Esophagus muscularis mucosa (tissue), 4 donors: ENCODE measurements at regions not wholly inside any gene's neighbourhood (a gene's known extent, or its start where the extent isn't known, plus 50 kb on each side); places are given as distances from the start of the nearest gene placed in this dataset.

Experiments used
- EP300 ChIP-seq: sonication (generic); formaldehyde crosslinking; IDR thresholded peaks from one replicate; pipeline ENCODE4 v1.6.1; 2017; ENCODE audit warnings: antibody characterized with exemption
- POLR2A ChIP-seq: fragments of 450-650 bp; IDR thresholded peaks from one replicate; pipeline ENCODE4 v1.6.1; 2017; ENCODE audit warnings: antibody characterized with exemption, moderate library complexity, mild to moderate bottlenecking, low read depth
- POLR2AphosphoS5 ChIP-seq, 2 donors: sonication (generic); formaldehyde crosslinking; IDR thresholded peaks; one replicate each; pipeline ENCODE4 v1.6.1; 2017; ENCODE audit warnings: antibody characterized with exemption in 2 of 2
- TF ChIP-seq, protein P1 (sequence below), 3 experiments: fragments of 200-600 bp in 2 of 3; fragments of 450-650 bp in 1 of 3; sonication (generic) in 2 of 3; IDR thresholded peaks; one replicate each; pipeline ENCODE4 v1.5.1; 2017 to 2019; ENCODE audit warnings: antibody characterized with exemption in 3 of 3, mild to moderate bottlenecking in 2 of 3, moderate library complexity in 1 of 3

DNA sequence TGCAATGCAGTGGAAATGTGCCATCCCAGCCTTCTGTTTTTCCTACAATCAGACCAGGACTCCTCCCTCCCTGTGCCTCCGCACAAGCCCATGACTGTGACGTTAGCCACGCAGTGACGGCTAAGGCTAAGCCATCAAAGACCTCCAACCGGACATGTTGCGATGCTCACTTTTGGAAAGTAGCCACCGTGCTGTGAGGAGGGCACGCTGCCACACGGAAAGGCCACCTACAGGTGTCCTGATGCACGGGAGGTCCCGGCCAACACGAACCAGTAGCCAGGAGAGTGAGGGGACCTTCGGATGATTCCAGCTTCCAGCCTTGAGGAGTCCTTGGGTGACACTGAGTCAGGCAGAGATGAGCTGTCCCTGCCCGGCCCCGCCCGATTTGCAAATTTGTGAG lies 53.9 kb downstream of the FOXL1 start:
- TF ChIP-seq, protein P1, sequence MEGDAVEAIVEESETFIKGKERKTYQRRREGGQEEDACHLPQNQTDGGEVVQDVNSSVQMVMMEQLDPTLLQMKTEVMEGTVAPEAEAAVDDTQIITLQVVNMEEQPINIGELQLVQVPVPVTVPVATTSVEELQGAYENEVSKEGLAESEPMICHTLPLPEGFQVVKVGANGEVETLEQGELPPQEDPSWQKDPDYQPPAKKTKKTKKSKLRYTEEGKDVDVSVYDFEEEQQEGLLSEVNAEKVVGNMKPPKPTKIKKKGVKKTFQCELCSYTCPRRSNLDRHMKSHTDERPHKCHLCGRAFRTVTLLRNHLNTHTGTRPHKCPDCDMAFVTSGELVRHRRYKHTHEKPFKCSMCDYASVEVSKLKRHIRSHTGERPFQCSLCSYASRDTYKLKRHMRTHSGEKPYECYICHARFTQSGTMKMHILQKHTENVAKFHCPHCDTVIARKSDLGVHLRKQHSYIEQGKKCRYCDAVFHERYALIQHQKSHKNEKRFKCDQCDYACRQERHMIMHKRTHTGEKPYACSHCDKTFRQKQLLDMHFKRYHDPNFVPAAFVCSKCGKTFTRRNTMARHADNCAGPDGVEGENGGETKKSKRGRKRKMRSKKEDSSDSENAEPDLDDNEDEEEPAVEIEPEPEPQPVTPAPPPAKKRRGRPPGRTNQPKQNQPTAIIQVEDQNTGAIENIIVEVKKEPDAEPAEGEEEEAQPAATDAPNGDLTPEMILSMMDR (IDR thresholded peaks at IDR 0.05) = no peak
- TF ChIP-seq POLR2A = no peak
- TF ChIP-seq POLR2AphosphoS5 (IDR thresholded peaks at IDR 0.05) = no peak
- TF ChIP-seq EP300 = no peak
